Islet precursor cell (in vitro differentiated cells): ENCODE measurements at regions not wholly inside any gene's neighbourhood (a gene's known extent, or its start where the extent isn't known, plus 50 kb on each side); places are given as distances from the start of the nearest gene placed in this dataset.
"Not testable (repeated sequence)": the region's sequence is repeated elsewhere in the genome, so short reads cannot be mapped to it uniquely, and the experiment has no call there.

Source experiments
- DNase-seq: peaks from one replicate; pipeline ENCODE4 v3.0.0-alpha.2; 2018

DNA sequence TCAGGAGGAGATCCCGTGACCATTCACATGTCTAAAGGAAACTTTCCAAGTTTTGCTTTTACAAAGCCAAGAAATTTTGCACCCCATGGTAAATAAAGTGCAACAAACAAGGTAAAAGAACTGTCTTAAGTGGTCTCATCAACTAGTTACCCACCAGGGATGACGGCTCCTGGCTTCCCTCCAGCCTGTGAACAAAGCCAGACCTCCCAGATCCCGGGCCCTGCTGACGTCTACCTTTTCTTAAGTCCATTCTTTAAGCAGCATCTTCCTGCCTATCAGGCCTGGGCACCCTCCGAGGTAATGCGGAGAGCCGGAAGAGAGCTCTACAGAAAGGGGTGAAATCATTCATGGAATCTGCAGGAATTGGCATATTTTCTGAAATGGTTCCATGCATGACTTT is 58.0 kb upstream of the DAAM1 start:
- no peak for DNase-seq

DNA sequence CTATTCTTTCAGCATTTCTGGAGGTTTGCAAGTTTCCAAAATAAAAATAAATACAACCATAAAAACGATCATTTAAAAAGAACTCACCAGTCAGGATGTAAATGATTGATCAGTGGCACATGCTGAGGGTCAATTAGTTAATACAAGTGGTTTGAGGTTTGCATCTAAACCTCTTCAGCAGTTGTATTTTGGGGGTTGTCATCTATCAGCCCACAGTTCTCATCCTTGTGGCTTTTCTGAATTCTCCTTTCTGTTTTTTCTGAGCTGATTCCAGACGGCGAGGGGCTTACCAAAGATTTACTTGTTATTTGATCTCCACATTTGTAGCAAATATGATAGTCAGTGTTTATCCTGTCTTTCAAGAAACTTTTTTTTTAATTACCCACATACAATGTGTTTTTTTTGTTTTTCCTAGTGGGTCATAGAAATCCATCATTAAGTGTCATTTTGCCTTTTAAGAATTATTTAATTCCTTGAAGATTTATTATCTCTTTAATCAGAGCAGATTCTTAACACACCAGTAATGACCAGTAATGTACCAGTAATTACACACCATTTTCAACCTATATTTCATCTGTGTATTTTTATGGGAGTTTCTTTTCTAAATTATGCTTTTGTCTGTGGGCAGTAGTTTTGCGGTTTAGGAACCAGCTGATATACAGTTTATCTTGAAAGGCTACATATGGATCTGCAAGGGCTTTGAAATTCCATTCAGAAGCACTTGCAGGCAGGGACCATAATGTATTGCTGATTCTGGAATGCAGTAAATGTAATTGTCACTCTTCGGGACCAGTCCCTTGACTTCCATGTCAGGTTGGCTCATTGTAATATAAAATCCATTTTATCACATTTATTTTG is 56.3 kb upstream of the DAAM1 start:
- DNase-seq: no peak

DNA sequence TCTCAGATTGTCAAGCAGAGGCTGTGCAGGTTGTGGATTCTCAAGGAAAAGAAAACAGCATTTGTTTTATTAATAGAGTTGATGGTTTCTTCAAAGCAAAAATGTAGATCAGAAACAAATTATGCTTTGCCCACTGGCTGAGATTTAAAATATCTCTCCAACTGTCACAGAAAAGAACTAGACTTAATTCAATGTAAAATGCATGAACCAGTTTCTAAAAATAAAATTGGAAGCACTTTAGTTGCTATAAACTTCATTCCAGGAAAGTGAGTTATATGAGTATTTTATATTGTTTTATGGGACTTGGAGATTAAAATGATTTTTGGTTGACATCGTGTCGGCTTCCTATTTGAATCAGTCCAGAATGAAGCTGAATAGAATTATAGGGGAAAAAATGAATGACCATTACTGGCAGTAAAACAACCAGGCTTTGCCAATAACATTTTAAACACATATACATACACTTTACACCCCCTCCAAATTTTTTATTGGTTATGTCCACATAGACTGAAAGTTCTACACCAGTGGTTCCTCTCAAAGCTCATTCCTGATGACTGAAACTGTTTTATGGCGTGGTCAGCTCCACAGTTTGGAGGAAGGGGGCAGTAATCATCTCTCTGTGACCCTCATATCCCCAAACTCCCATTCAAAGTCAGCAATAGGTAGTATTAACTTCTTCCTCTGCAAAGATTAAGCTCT is 55.5 kb upstream of the DAAM1 start:
- no peak for DNase-seq

DNA sequence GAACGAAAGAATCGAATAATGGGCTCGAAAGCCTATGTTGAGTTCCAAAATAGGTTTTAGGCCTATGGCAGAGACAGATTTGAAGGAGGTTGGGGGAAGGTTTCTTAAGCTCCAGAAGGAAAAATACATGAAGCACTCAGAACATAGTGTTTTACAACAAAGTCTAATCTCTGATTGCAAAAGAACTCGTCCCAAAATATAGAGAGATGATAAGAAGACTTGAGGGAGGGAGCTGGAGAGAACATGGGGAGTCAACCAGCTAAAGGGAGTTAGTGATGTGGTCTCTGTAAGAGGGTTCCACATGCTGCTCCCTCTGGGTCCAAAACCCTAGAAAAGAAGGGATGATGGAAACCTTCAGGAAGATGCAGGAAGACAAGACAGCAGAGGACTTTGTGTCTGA is 54.8 kb upstream of the DAAM1 start:
- DNase-seq: no peak

DNA sequence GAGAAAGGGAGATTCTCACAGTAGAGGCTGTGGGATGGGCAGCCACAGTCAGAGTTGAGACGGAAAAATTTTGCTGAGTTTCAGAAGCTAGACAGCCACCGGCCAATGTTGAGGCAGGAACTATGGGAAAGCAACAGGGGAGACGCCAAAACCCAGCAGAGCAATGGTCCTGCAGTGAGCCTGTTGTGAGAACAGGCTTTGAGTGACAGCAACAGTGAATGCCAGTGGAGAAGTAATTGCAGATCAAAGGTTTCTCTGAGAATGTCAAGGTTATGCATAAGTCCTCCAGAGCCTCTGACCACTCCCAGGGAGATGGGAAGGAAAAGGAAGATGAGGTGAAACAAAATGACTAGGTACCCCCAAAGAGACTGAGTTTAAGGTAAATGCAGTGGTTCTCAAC is 54.2 kb upstream of the DAAM1 start:
- DNase-seq: no peak

DNA sequence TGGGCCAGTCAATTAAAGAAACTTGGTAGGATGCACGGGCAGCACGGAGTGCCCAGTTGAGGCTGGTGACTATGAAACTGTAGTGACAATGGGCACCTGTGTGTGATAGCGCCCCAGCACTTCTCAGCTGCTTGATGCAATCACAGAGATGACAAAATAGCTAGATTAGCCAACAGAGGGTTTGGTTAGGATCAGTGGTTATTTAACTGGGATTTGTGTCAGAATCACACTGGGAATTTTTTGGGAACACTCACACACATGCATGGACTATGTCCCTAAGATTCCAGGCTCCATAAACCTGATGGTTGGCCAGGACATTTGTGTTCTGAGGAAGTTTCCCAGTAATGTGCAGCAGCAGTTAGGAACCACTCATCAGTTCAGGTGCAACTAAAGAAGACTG is 51.2 kb upstream of the DAAM1 start:
- no peak for DNase-seq

DNA sequence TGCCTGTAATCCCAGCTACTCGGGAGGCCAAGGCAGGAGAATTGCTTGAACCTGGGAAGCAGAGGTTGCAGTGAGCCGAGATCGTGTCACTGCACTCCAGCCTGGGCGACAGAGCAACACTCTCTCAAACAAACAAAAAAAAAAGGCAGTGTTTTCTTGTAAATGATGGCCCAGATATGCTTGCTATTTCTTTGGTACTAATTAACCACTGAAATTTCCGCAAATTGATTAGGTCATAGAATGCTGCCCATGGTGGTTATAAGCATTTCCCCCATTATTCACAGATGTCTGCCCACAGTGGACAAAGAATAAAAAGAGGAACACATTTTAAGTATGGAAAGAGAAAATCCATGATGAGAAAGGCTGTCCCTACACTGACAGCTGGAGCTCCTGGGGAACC is 49.9 kb upstream of the DAAM1 start:
- not testable (repeated sequence) for DNase-seq
